PFSK-1 (cell line): ENCODE measurements at regions not wholly inside any gene's neighbourhood (a gene's known extent, or its start where the extent isn't known, plus 50 kb on each side); places are given as distances from the start of the nearest gene placed in this dataset.

ENCODE experiments used
- POLR2AphosphoS5 ChIP-seq: IDR thresholded peaks from 2 replicates; pipeline ENCODE4 v1.6.1; 2012; ENCODE audit warnings: low read depth, mild to moderate bottlenecking, control low read depth, low read length, moderate library complexity
- SIN3A ChIP-seq: IDR thresholded peaks from 2 replicates; pipeline ENCODE4 v1.6.1; 2012; ENCODE audit warnings: mild to moderate bottlenecking, low read length, moderate library complexity, borderline replicate concordance; ENCODE audit not compliant: insufficient read depth
- TAF1 ChIP-seq: IDR thresholded peaks from 2 replicates; pipeline ENCODE4 v1.6.1; 2012; ENCODE audit warnings: low read length, control low read depth, borderline replicate concordance; ENCODE audit not compliant: insufficient read depth
- TF ChIP-seq, protein P1 (sequence below), 2 experiments: IDR thresholded peaks; 2 replicates each; pipeline versions ENCODE4 v1.6.1 to v1.8.0; 2011 to 2012; ENCODE audit warnings: low read depth in 2 of 2, low read length in 2 of 2, control low read depth in 1 of 2, inconsistent platforms in 1 of 2, mild to moderate bottlenecking in 1 of 2, moderate library complexity in 1 of 2; ENCODE audit not compliant: insufficient read depth in 1 of 2

DNA sequence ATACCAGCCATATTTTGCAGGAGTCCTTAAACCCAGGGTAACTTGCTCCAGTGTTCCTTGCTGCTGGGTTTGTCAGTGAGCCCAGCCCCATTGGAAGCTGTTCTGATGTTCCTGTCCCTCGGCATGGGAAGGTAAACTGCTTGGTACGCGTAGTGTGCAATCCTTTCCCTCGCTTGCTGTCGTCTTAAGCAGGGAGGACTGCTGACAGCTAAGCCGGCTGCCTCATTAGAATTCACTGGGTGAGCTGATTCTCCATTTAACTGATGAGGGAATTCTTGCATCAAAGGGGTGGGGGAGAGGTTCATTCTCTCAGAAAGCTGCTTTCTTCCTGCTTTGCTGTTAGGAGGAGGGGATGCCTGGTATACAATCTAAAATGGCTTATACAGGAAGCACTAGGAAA, 164.6 kb downstream of the MID1IP1 start:
- TF ChIP-seq, protein P1, sequence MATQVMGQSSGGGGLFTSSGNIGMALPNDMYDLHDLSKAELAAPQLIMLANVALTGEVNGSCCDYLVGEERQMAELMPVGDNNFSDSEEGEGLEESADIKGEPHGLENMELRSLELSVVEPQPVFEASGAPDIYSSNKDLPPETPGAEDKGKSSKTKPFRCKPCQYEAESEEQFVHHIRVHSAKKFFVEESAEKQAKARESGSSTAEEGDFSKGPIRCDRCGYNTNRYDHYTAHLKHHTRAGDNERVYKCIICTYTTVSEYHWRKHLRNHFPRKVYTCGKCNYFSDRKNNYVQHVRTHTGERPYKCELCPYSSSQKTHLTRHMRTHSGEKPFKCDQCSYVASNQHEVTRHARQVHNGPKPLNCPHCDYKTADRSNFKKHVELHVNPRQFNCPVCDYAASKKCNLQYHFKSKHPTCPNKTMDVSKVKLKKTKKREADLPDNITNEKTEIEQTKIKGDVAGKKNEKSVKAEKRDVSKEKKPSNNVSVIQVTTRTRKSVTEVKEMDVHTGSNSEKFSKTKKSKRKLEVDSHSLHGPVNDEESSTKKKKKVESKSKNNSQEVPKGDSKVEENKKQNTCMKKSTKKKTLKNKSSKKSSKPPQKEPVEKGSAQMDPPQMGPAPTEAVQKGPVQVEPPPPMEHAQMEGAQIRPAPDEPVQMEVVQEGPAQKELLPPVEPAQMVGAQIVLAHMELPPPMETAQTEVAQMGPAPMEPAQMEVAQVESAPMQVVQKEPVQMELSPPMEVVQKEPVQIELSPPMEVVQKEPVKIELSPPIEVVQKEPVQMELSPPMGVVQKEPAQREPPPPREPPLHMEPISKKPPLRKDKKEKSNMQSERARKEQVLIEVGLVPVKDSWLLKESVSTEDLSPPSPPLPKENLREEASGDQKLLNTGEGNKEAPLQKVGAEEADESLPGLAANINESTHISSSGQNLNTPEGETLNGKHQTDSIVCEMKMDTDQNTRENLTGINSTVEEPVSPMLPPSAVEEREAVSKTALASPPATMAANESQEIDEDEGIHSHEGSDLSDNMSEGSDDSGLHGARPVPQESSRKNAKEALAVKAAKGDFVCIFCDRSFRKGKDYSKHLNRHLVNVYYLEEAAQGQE (IDR thresholded peaks at IDR 0.05; ENCODE audit: insufficient read depth in 1 of 2, low read depth in 2 of 2, low read length in 2 of 2): no peak
- TF ChIP-seq POLR2AphosphoS5: no peak
- TF ChIP-seq TAF1: no peak
- TF ChIP-seq SIN3A: no peak
